HCT116 (cell line): ENCODE measurements at regions not wholly inside any gene's neighbourhood (a gene's known extent, or its start where the extent isn't known, plus 50 kb on each side); places are given as distances from the start of the nearest gene placed in this dataset.
A peak's percentile ranks its signal among the peaks of the same experiment; 100 is the strongest.

ENCODE experiments used
- ATAC-seq: fragments of 200-7000 bp; cut with Tn5 transposase; 2 replicates; pipeline ENCODE4 v1.9.1; 2020; ENCODE audit warnings: mild to moderate bottlenecking, moderate library complexity
- BruUV-seq: library from RNA; stranded (reverse); fragments of 400-500 nt; replicated peaks from 2 replicates; lab custom pipeline; 2021; lab: Mats Ljungman, UMichigan
- CTCF ChIA-PET: fragments of 300-600 bp; sonication (Branson Sonifier 250); formaldehyde crosslinking; loops from one replicate; lab custom pipeline; 2021; ENCODE audit warnings: antibody characterized with exemption; lab: Charles Lee
- POLR2A ChIA-PET: fragments of 300-600, 350-600 bp; sonication (Branson Sonifier 250); formaldehyde crosslinking; loops from one replicate; lab custom pipeline; 2021; ENCODE audit warnings: antibody characterized with exemption; lab: Charles Lee
- RAD21 ChIA-PET, 2 experiments: fragments of 300-600 bp; sonication (Branson Sonifier 250); formaldehyde crosslinking; loops; one replicate each; lab custom pipeline; 2023; ENCODE audit warnings: low total read pairs in 2 of 2; ENCODE audit not compliant: uncharacterized antibody in 2 of 2, unreplicated experiment in 2 of 2, low non-redundant PET in 1 of 2; lab: Charles Lee
- DNase-seq: peaks from one replicate; pipeline ENCODE4 v3.0.0-alpha.2; 2010; ENCODE audit warnings: low read depth, low spot score
- H2AFZ ChIP-seq: fragments of 200-600 bp; shearing (Covaris generic), sonication (generic); 2 replicates; pipeline ENCODE4 v1.6.1; 2017; ENCODE audit warnings: low read depth, mixed run types, mixed read lengths, antibody characterized with exemption, low read length; ENCODE audit not compliant: poor library complexity, severe bottlenecking
- H3K27ac ChIP-seq: 2 replicates; pipeline ENCODE4 v1.5.1; 2012; ENCODE audit warnings: low read depth, low read length
- H3K27me3 ChIP-seq: fragments of 200-600 bp; sonication (generic); 2 replicates; pipeline ENCODE4 v1.6.1; 2016; ENCODE audit warnings: mixed run types, low read length, mixed read lengths; ENCODE audit not compliant: insufficient read depth
- H3K36me3 ChIP-seq, 2 experiments: fragments of 200-500 bp in 1 of 2; fragments of 200-600 bp in 1 of 2; sonication (Bioruptor generic) in 1 of 2; sonication (generic) in 1 of 2; 2 replicates each; pipeline versions ENCODE4 v1.5.1 to v1.6.1; 2014 to 2016; ENCODE audit warnings: low read length in 2 of 2, inconsistent platforms in 1 of 2, mixed read lengths in 1 of 2, mixed run types in 1 of 2; ENCODE audit not compliant: insufficient read depth in 2 of 2, control insufficient read depth in 1 of 2
- H3K4me1 ChIP-seq, 2 experiments: fragments of 200-600 bp in 1 of 2; sonication (generic) in 1 of 2; 2 replicates each; pipeline versions ENCODE4 v1.5.1 to v1.6.1; 2012 to 2017; ENCODE audit warnings: low read length in 2 of 2, inconsistent platforms in 1 of 2, mild to moderate bottlenecking in 1 of 2, mixed read lengths in 1 of 2, mixed run types in 1 of 2, moderate library complexity in 1 of 2; ENCODE audit not compliant: insufficient read depth in 2 of 2, control insufficient read depth in 1 of 2
- H3K4me2 ChIP-seq: fragments of 200-600 bp; sonication (generic); 2 replicates; pipeline ENCODE4 v1.6.1; 2017; ENCODE audit warnings: mixed run types, low read length, mixed read lengths
- H3K4me3 ChIP-seq, 2 experiments: fragments of 200-600 bp in 1 of 2; sonication (generic) in 1 of 2; replicated peaks in 1 of 2; 2 replicates each; pipeline ENCODE4 v1.5.1; 2011 to 2016; ENCODE audit warnings: low read length in 2 of 2, control low read depth in 1 of 2, low read depth in 1 of 2, mild to moderate bottlenecking in 1 of 2, mixed read lengths in 1 of 2, mixed run types in 1 of 2
- H3K79me2 ChIP-seq: fragments of 200-600 bp; sonication (generic); 2 replicates; pipeline ENCODE4 v1.6.1; 2017; ENCODE audit warnings: mild to moderate bottlenecking, mixed run types, low read length, moderate library complexity, mixed read lengths; ENCODE audit not compliant: insufficient read depth
- H3K9ac ChIP-seq: fragments of 200-600 bp; sonication (generic); 2 replicates; pipeline ENCODE4 v1.6.1; 2016; ENCODE audit warnings: low read length, mixed read lengths
- H3K9me2 ChIP-seq: fragments of 200-600 bp; sonication (generic), shearing (Covaris generic); 2 replicates; pipeline ENCODE4 v1.6.1; 2017; ENCODE audit warnings: mixed run types, mild to moderate bottlenecking, moderate library complexity; ENCODE audit not compliant: insufficient read depth
- H3K9me3 ChIP-seq, 2 experiments: fragments of 200-500 bp in 1 of 2; fragments of 200-600 bp in 1 of 2; sonication (Bioruptor generic) in 1 of 2; sonication (generic) in 1 of 2; 2 replicates each; pipeline ENCODE4 v1.6.1; 2014 to 2017; ENCODE audit warnings: low read length in 2 of 2, mixed read lengths in 2 of 2, inconsistent platforms in 1 of 2, low read depth in 1 of 2, mild to moderate bottlenecking in 1 of 2, mixed run types in 1 of 2, moderate library complexity in 1 of 2; ENCODE audit not compliant: control insufficient read depth in 1 of 2, insufficient read depth in 1 of 2
- H4K20me1 ChIP-seq: fragments of 200-600 bp; sonication (generic), shearing (Covaris generic); 2 replicates; pipeline ENCODE4 v1.6.1; 2017; ENCODE audit warnings: mixed run types, mild to moderate bottlenecking, moderate library complexity; ENCODE audit not compliant: insufficient read depth
- CEBPB ChIP-seq: IDR thresholded peaks from 2 replicates; pipeline ENCODE4 v1.6.1; 2012; ENCODE audit warnings: low read depth
- EZH2phosphoT487 ChIP-seq: fragments of 200-600 bp; IDR thresholded peaks from 2 replicates; pipeline ENCODE4 v1.6.1; 2018; ENCODE audit warnings: antibody characterized with exemption, borderline replicate concordance
- FOSL1 ChIP-seq: IDR thresholded peaks from 2 replicates; pipeline ENCODE4 v1.6.1; 2012; ENCODE audit warnings: low read depth
- MAX ChIP-seq: IDR thresholded peaks from 2 replicates; pipeline ENCODE4 v1.6.1; 2012
- POLR2A ChIP-seq: IDR thresholded peaks from 2 replicates; pipeline ENCODE4 v1.7.0; 2011; ENCODE audit warnings: borderline replicate concordance; ENCODE audit not compliant: insufficient read depth, insufficient read length; ENCODE audit errors: extremely low read depth
- TCF7L2 ChIP-seq: IDR thresholded peaks from 2 replicates; pipeline ENCODE4 v1.7.0; 2011; ENCODE audit warnings: borderline replicate concordance, inconsistent platforms; ENCODE audit not compliant: insufficient read depth, insufficient read length; ENCODE audit errors: extremely low read depth
- ZFX ChIP-seq: fragments of 450-650 bp; IDR thresholded peaks from 2 replicates; pipeline ENCODE4 v1.6.1; 2017
- intact Hi-C: fragments of 100-400 bp; cut with micrococcal nuclease; formaldehyde crosslinking; loops from 2 replicates; pipeline ENCODE4 v1.10.0; 2022

- DNase-seq, result no peak
- H3K4me1 ChIP-seq, result no peaks in the 10 kb centered on the region
- no peak overlapping the region for H3K4me3 ChIP-seq
- H3K79me2 ChIP-seq, result no peaks in the 10 kb centered on the region
- no peak for ATAC-seq
- peaks cover 8 to 14% of the 10 kb centered on the region in 2 experiments; a peak in 2 of 4 replicates for H3K9me3 ChIP-seq
- H3K4me2 ChIP-seq, result peak overlapping the region; percentile 17; the same call in 1 of the 2 replicates
- intact Hi-C loops, result no loop called here
- no peak overlapping the region for H2AFZ ChIP-seq
- TF ChIP-seq TCF7L2 (no peak), MAX (no peak), FOSL1 (no peak)
- no peaks in the 10 kb centered on the region for H4K20me1 ChIP-seq
- BruUV-seq, result no TSS peak
- RAD21 ChIA-PET, result no interaction called here
- H3K27me3 ChIP-seq, result no peaks in the 10 kb centered on the region
- no peaks in the 10 kb centered on the region for H3K36me3 ChIP-seq
- H3K27ac ChIP-seq, result no peak overlapping the region
- no peak overlapping the region for H3K9ac ChIP-seq
- POLR2A ChIA-PET, result no interaction called here
- CTCF ChIA-PET, result no interaction called here
- H3K9me2 ChIP-seq, result no peaks in the 10 kb centered on the region
Observed at GRCh38 chr11:90803831-90804230, 581.0 kb upstream of the CHORDC1 start.

GRCh38 chr11:90803366-90803765 is 580.5 kb upstream of the CHORDC1 start:
- Histone ChIP-seq H3K27me3 (no peaks in the 10 kb centered on the region), H3K9me3 (peaks cover 5 to 14% of the 10 kb centered on the region in 2 experiments; a peak in 2 of 4 replicates), H3K36me3 (no peaks in the 10 kb centered on the region), H3K27ac (no peak overlapping the region), H3K79me2 (no peaks in the 10 kb centered on the region), H3K9ac (no peak overlapping the region), H3K4me2 (peak overlapping the region; percentile 17; the same call in 1 of the 2 replicates), H3K4me1 (no peaks in the 10 kb centered on the region), H3K4me3 (no peak overlapping the region), H4K20me1 (no peaks in the 10 kb centered on the region), H3K9me2 (no peaks in the 10 kb centered on the region), H2AFZ (no peak overlapping the region)
- ChIA-PET RAD21 (no interaction called here), POLR2A (no interaction called here), CTCF (no interaction called here)
- no peak for DNase-seq
- intact Hi-C loops, result no loop called here
- TF ChIP-seq EZH2phosphoT487 (no peak), ZFX (no peak), TCF7L2 (no peak), POLR2A (no peak), CEBPB (no peak)
- no TSS peak for BruUV-seq
- ATAC-seq, result no peak
